Ishikawa (cell line): ENCODE measurements at regions not wholly inside any gene's neighbourhood (a gene's known extent, or its start where the extent isn't known, plus 50 kb on each side); places are given as distances from the start of the nearest gene placed in this dataset.
A peak's percentile ranks its signal among the peaks of the same experiment; 100 is the strongest.

ENCODE experiments used
- CEBPB ChIP-seq: IDR thresholded peaks from 2 replicates; pipeline ENCODE4 v1.6.1; 2012
- CREB1 ChIP-seq: IDR thresholded peaks from 2 replicates; pipeline ENCODE4 v1.6.1; 2012; ENCODE audit warnings: low read depth
- EGR1 ChIP-seq: IDR thresholded peaks from 2 replicates; pipeline ENCODE4 v1.6.1; 2012
- EP300 ChIP-seq: IDR thresholded peaks from 2 replicates; pipeline ENCODE4 v1.6.1; 2012; ENCODE audit warnings: borderline replicate concordance
- FOXM1 ChIP-seq: IDR thresholded peaks from 2 replicates; pipeline ENCODE4 v1.6.1; 2012; ENCODE audit warnings: low read depth, borderline replicate concordance
- NFIC ChIP-seq: IDR thresholded peaks from 2 replicates; pipeline ENCODE4 v1.6.1; 2012
- RAD21 ChIP-seq: IDR thresholded peaks from 2 replicates; pipeline ENCODE4 v1.6.1; 2012; ENCODE audit warnings: low read depth
- TAF1 ChIP-seq: IDR thresholded peaks from 2 replicates; pipeline ENCODE4 v1.6.1; 2012; ENCODE audit warnings: low read depth, mild to moderate bottlenecking
- TCF12 ChIP-seq: IDR thresholded peaks from 2 replicates; pipeline ENCODE4 v1.6.1; 2012; ENCODE audit warnings: low read depth
- TEAD4 ChIP-seq: IDR thresholded peaks from 2 replicates; pipeline ENCODE4 v1.6.1; 2012
- YY1 ChIP-seq: IDR thresholded peaks from 2 replicates; pipeline ENCODE4 v1.6.1; 2012; ENCODE audit warnings: low read depth
- ZBTB7A ChIP-seq: IDR thresholded peaks from 2 replicates; pipeline ENCODE4 v1.6.1; 2012; ENCODE audit warnings: low read depth
- TF ChIP-seq, protein P1 (sequence below): IDR thresholded peaks from 2 replicates; pipeline ENCODE4 v1.6.1; 2012
- TF ChIP-seq, protein P2 (sequence below): IDR thresholded peaks from 2 replicates; pipeline ENCODE4 v1.6.1; 2012
- TF ChIP-seq, protein P3 (sequence below): IDR thresholded peaks from 2 replicates; pipeline ENCODE4 v1.6.1; 2012; ENCODE audit warnings: low read depth, mild to moderate bottlenecking

DNA sequence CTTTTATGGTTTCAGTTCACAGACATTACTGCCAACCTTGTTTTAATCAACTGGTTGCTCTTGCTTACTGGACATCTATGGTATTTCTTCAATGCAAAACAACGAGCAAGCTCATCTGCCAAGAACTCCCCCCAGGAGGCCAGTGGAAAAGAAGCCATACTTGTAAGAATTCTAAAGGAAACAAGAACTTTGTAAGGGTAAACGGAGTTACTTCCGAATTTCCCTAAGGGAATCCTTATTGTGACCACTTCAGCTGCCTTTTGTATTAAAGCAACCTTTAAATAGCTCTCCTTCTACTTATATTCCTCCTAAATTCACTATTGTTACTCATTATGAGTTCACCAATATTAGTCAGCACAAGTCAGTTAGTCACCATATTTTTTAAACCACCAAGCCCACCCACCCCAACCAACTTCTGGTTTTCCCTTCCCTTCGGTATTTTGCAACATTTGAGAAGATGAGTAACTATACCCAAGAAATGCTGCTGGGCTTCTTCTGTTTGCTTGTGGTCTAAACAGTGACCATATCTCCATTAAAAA is 602.8 kb upstream of the DIPK2B start:
- TF ChIP-seq CREB1 (no peak), RAD21 (no peak), CEBPB (no peak), TEAD4 (no peak), TAF1 (no peak), YY1 (no peak), ZBTB7A (no peak), EP300 (no peak), EGR1 (no peak), TCF12 (no peak), NFIC (no peak), FOXM1 (no peak)
- TF ChIP-seq, protein P1, sequence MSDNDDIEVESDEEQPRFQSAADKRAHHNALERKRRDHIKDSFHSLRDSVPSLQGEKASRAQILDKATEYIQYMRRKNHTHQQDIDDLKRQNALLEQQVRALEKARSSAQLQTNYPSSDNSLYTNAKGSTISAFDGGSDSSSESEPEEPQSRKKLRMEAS, result no peak
- TF ChIP-seq, protein P2, sequence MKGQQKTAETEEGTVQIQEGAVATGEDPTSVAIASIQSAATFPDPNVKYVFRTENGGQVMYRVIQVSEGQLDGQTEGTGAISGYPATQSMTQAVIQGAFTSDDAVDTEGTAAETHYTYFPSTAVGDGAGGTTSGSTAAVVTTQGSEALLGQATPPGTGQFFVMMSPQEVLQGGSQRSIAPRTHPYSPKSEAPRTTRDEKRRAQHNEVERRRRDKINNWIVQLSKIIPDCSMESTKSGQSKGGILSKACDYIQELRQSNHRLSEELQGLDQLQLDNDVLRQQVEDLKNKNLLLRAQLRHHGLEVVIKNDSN, result no peak
- TF ChIP-seq, protein P3, sequence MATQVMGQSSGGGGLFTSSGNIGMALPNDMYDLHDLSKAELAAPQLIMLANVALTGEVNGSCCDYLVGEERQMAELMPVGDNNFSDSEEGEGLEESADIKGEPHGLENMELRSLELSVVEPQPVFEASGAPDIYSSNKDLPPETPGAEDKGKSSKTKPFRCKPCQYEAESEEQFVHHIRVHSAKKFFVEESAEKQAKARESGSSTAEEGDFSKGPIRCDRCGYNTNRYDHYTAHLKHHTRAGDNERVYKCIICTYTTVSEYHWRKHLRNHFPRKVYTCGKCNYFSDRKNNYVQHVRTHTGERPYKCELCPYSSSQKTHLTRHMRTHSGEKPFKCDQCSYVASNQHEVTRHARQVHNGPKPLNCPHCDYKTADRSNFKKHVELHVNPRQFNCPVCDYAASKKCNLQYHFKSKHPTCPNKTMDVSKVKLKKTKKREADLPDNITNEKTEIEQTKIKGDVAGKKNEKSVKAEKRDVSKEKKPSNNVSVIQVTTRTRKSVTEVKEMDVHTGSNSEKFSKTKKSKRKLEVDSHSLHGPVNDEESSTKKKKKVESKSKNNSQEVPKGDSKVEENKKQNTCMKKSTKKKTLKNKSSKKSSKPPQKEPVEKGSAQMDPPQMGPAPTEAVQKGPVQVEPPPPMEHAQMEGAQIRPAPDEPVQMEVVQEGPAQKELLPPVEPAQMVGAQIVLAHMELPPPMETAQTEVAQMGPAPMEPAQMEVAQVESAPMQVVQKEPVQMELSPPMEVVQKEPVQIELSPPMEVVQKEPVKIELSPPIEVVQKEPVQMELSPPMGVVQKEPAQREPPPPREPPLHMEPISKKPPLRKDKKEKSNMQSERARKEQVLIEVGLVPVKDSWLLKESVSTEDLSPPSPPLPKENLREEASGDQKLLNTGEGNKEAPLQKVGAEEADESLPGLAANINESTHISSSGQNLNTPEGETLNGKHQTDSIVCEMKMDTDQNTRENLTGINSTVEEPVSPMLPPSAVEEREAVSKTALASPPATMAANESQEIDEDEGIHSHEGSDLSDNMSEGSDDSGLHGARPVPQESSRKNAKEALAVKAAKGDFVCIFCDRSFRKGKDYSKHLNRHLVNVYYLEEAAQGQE, result no peak

DNA sequence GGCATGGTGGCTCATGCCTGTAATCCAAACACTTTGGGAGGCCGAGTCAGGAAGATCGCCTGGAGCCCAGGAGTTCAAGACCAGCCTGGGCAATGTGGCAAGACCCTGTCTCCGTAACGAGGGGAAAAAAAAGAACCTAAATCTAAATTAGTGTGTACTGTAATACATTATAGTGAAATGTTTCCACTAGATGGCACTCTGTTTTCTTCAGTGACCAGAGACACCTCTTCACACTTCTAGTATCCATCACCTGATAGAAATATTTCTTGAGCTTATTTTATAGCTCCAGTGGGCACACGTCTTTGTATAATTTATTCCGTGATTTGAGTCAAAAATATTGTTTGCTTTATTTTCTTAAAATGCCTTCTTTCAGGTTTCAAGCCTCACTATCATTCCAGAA is 600.9 kb upstream of the DIPK2B start:
- no peak for TF ChIP-seq EGR1
- TF ChIP-seq NFIC, result no peak
- TF ChIP-seq, protein P1, result no peak
- TF ChIP-seq, protein P2, result no peak
- peak; percentile 8; the same call in 1 of the 2 replicates for TF ChIP-seq RAD21
- TF ChIP-seq FOXM1, result no peak
- TF ChIP-seq CEBPB, result no peak

DNA sequence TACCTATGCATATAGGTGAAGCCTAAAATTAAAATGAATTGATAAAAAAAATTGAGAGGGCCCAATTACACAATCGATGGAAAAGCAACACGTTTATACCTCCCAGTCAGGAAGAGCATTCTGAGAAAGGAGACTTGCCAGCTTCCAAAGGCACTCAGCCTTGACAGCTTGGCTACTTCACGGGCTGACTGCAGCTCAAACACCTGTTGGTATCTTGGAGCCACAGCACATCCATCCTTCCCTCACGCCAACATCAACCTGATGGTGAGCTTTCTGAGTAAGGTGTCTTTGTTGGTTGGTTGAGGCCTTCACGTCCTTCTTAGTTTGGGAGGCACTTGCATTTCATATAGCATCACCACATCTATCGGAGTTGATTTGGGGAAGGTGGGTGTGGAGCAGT is 598.9 kb upstream of the DIPK2B start:
- TF ChIP-seq YY1 (no peak), TEAD4 (no peak), EP300 (no peak), TCF12 (no peak), ZBTB7A (no peak), EGR1 (no peak), CEBPB (no peak), TAF1 (no peak), CREB1 (no peak), NFIC (no peak), FOXM1 (no peak), RAD21 (no peak)
- TF ChIP-seq, protein P2, result no peak
- TF ChIP-seq, protein P1, result no peak
- TF ChIP-seq, protein P3, result no peak

DNA sequence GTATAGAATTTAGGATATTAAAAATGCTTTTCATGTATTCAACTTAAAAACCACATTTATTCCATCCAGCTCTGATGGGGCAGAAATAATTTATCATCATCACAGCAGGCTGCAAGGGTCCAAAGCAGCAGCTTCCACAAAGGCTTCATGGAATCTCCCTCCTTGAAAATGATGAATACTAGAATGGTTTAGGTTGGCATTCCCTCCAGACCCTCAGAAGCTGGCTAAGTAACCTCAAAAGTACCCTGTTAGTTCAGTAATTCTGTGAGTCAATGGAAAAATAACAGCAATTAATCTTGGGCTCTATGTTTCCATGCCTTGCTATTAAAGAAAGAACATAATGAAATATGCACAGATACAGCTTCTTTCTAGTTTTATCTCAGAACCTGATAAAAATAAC is 594.9 kb upstream of the DIPK2B start:
- no peak for TF ChIP-seq EGR1
- TF ChIP-seq EP300, result no peak
- no peak for TF ChIP-seq YY1
- TF ChIP-seq, protein P1, result no peak
- no peak for TF ChIP-seq TEAD4
- TF ChIP-seq FOXM1, result no peak

DNA sequence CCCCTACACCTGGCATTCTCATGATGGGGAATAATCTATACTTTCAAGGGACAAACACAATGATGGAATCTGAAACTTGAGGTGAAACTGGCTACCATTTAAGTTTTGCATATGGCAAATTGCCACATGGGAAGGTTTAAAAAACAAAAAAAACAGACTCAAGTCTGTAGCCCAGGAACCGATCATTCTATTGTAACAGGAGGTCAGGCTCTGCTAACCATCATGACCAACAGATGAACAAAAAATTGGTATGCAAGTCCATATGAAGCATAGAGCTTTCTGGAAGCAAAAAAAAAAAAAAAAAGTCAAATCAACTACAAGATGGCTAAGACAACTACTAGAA is 594.3 kb upstream of the DIPK2B start:
- 0 out of 2 replicates have a peak, but pooled peaks have one; percentile 4 for TF ChIP-seq EP300
- TF ChIP-seq NFIC, result peak; percentile 23; the same call in 1 of the 2 replicates
- no peak for TF ChIP-seq EGR1
- TF ChIP-seq TEAD4, result 0 out of 2 replicates have a peak, but pooled peaks have one; percentile 2
